ENCODE measurements at regions not wholly inside any gene's neighbourhood (a gene's known extent, or its start where the extent isn't known, plus 50 kb on each side); places are given as distances from the start of the nearest gene placed in this dataset.
"Not testable (repeated sequence)": the region's sequence is repeated elsewhere in the genome, so short reads cannot be mapped to it uniquely, and the experiment has no call there.

GRCh38 chr2:195547268-195547840 is 109.7 kb upstream of the SLC39A10 start:
- H3F3A ChIP-seq (replicated peaks; ENCODE audit: insufficient read depth); H3K9me2 ChIP-seq; H3K79me2 ChIP-seq (ENCODE audit: insufficient read depth); H3K27ac ChIP-seq (ENCODE audit: low read depth in 2 of 2, low read length in 1 of 2); H4K20me1 ChIP-seq (ENCODE audit: insufficient read depth); H3K4me3 ChIP-seq (ENCODE audit: low read depth in 2 of 2, low read length in 1 of 2); H3K4me1 ChIP-seq (ENCODE audit: control insufficient read depth in 1 of 2, insufficient read depth in 2 of 2, low read depth in 1 of 2, low read length in 1 of 2); H3K36me3 ChIP-seq (replicated peaks in 1 of 2; ENCODE audit: control insufficient read depth in 1 of 2, insufficient read depth in 2 of 2, low read length in 1 of 2); H3K9me3 ChIP-seq; H3K4me2 ChIP-seq; H3K9ac ChIP-seq; POLR2A ChIA-PET; H2AFZ ChIP-seq (ENCODE audit: low read depth); H3K27me3 ChIP-seq (ENCODE audit: insufficient read depth); CTCF ChIA-PET; DNase-seq: not testable (repeated sequence)
- WGBS (ENCODE audit: low lambda C conversion rate): 94% methylated on average over 31 of the region's 47 CpGs

GRCh38 chr2:195545811-195546210 is 111.2 kb upstream of the SLC39A10 start:
- no peaks in the 10 kb centered on the region for H3K9me2 ChIP-seq
- no peak for DNase-seq
- H3F3A ChIP-seq (replicated peaks; ENCODE audit: insufficient read depth): peaks cover 9% of the 10 kb centered on the region
- CTCF ChIA-PET: no interaction called here
- no peak overlapping the region for H3K27ac ChIP-seq (ENCODE audit: low read depth in 2 of 2, low read length in 1 of 2)
- POLR2A ChIA-PET: no interaction called here
- no peak overlapping the region for H3K4me2 ChIP-seq
- no peaks in the 10 kb centered on the region for H3K9me3 ChIP-seq
- no peaks in the 10 kb centered on the region for H3K36me3 ChIP-seq (replicated peaks in 1 of 2; ENCODE audit: control insufficient read depth in 1 of 2, insufficient read depth in 2 of 2, low read length in 1 of 2)
- H3K79me2 ChIP-seq (ENCODE audit: insufficient read depth): no peaks in the 10 kb centered on the region
- H3K9ac ChIP-seq: no peak overlapping the region
- no peak overlapping the region for H2AFZ ChIP-seq (ENCODE audit: low read depth)
- TF ChIP-seq RCOR1 (IDR thresholded peaks at IDR 0.05; ENCODE audit: low read length) (no peak), MEF2A (IDR thresholded peaks at IDR 0.05; ENCODE audit: borderline replicate concordance, low read depth) (no peak), FOSL2 (IDR thresholded peaks at IDR 0.05; ENCODE audit: borderline replicate concordance, low read depth) (no peak), TAF1 (IDR thresholded peaks at IDR 0.05; ENCODE audit: borderline replicate concordance, low read depth, low read length) (no peak), TEAD4 (IDR thresholded peaks at IDR 0.05; ENCODE audit: borderline replicate concordance, insufficient read depth) (no peak), SIN3A (IDR thresholded peaks at IDR 0.05; ENCODE audit: borderline replicate concordance, low read depth, low read length) (no peak), YY1 (IDR thresholded peaks at IDR 0.05; ENCODE audit: low read depth) (no peak)
- TF ChIP-seq, protein P1, sequence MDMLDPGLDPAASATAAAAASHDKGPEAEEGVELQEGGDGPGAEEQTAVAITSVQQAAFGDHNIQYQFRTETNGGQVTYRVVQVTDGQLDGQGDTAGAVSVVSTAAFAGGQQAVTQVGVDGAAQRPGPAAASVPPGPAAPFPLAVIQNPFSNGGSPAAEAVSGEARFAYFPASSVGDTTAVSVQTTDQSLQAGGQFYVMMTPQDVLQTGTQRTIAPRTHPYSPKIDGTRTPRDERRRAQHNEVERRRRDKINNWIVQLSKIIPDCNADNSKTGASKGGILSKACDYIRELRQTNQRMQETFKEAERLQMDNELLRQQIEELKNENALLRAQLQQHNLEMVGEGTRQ (IDR thresholded peaks at IDR 0.05; ENCODE audit: borderline replicate concordance, low read depth, low read length): no peak
- no peak overlapping the region for H3K4me3 ChIP-seq (ENCODE audit: low read depth in 2 of 2, low read length in 1 of 2)
- H3K4me1 ChIP-seq (ENCODE audit: control insufficient read depth in 1 of 2, insufficient read depth in 2 of 2, low read depth in 1 of 2, low read length in 1 of 2): no peaks in the 10 kb centered on the region
- no peaks in the 10 kb centered on the region for H4K20me1 ChIP-seq (ENCODE audit: insufficient read depth)
- 92% methylated on average over 3 of the region's 3 CpGs for WGBS (ENCODE audit: low lambda C conversion rate)
- H3K27me3 ChIP-seq (ENCODE audit: insufficient read depth): no peaks in the 10 kb centered on the region

DNA sequence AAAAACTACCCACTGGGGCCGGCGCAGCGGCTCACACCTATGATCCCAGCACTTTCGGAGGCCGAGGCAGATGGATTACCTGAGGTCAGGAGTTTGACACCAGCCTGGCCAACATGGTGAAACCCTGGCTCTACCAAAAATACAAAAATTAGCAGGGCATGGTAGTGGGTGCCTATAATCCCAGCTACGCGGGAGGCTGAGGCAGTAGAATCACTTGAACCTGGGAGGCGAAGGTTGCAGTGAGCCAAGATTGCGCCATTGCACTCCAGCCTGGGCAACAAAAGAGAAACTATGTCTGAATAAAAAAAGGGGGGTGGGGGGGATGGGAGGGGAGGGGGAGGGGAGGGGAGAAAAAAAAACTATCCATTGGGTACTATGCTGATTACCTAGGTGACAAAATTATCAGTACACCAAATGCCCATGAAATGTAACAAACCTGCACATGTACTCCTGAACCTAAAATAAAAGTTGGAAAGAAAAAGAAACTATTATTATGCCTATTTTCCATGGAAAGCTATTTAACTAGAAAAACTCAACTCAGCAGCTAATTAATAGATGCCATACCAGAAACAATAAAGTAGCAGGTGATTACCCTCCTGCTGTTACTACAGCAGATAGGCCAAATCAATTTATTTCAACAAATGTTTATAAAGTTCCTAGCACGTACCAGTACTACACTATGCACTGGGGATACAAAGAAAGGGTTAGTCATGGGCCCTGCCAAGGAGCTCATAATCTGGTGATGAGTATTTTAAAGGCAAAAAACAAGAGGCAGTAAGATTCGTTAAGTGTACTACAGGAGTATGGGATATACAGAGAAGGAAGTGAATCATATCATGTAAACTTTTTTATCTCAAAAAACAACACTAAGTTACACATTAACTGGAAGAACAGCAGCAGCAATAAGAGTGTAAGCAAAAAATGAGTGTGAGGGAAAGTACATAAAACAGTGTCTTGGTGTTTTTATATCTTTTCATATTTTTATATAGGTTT is 112.8 kb upstream of the SLC39A10 start:
- Histone ChIP-seq H3K4me3 (ENCODE audit: low read depth in 2 of 2, low read length in 1 of 2) (no peak overlapping the region), H4K20me1 (ENCODE audit: insufficient read depth) (no peaks in the 10 kb centered on the region), H3K79me2 (ENCODE audit: insufficient read depth) (no peaks in the 10 kb centered on the region), H3K36me3 (replicated peaks in 1 of 2; ENCODE audit: control insufficient read depth in 1 of 2, insufficient read depth in 2 of 2, low read length in 1 of 2) (no peaks in the 10 kb centered on the region), H3F3A (replicated peaks; ENCODE audit: insufficient read depth) (peaks cover 9% of the 10 kb centered on the region), H3K4me2 (0 out of 2 replicates have a peak overlapping the region, but pooled peaks have one; percentile 20), H3K9ac (no peak overlapping the region), H3K4me1 (ENCODE audit: control insufficient read depth in 1 of 2, insufficient read depth in 2 of 2, low read depth in 1 of 2, low read length in 1 of 2) (no peaks in the 10 kb centered on the region), H3K27ac (ENCODE audit: low read depth in 2 of 2, low read length in 1 of 2) (peak overlapping the region in 1 of 2 experiments; percentile 62; a peak in 2 of 4 replicates), H3K9me2 (no peaks in the 10 kb centered on the region), H3K27me3 (ENCODE audit: insufficient read depth) (no peaks in the 10 kb centered on the region), H3K9me3 (no peaks in the 10 kb centered on the region), H2AFZ (ENCODE audit: low read depth) (peak overlapping the region; percentile 52; the same call in 1 of the 2 replicates)
- 85% methylated on average over 11 of the region's 11 CpGs for WGBS (ENCODE audit: low lambda C conversion rate)
- ChIA-PET CTCF (interaction anchor here (0.6 kb wide), 1 partner anchor 181 kb away, joined by 3 read pairs; no protein-coding TSS in a partner anchor), POLR2A (no interaction called here)
- TF ChIP-seq NFIC (IDR thresholded peaks at IDR 0.05; ENCODE audit: borderline replicate concordance) (0 out of 2 replicates have a peak, but pooled peaks have one; percentile 11), FOSL2 (IDR thresholded peaks at IDR 0.05; ENCODE audit: borderline replicate concordance, low read depth) (peak; percentile 30; the same call in 1 of the 2 replicates), FOXM1 (IDR thresholded peaks at IDR 0.05; ENCODE audit: low read depth) (no peak), JUND (IDR thresholded peaks at IDR 0.05) (peak; percentile 41; the same call in 1 of the 2 replicates)
- DNase-seq: no peak
